K562 (cell line): ENCODE measurements at regions not wholly inside any gene's neighbourhood (a gene's known extent, or its start where the extent isn't known, plus 50 kb on each side); places are given as distances from the start of the nearest gene placed in this dataset.

ENCODE experiments used
- ATAC-seq: fragments of 200-7000 bp; cut with Tn5 transposase; 3 replicates; pipeline ENCODE4 v1.9.1; 2020; ENCODE audit warnings: moderate library complexity
- BruUV-seq: library from RNA; stranded (reverse); fragments of 400-500 nt; replicated peaks from 2 replicates; lab custom pipeline; 2021; lab: Mats Ljungman, UMichigan
- CTCF ChIA-PET: fragments of 300-600 bp; formaldehyde crosslinking; extraction: SDS; loops from one replicate; lab custom pipeline; 2021; ENCODE audit warnings: low intra/inter-chr PET ratio; lab: Yijun Ruan, JAX
- POLR2A ChIA-PET: fragments of 300-600, 350-650 bp; sonication (Branson Sonifier 250); formaldehyde crosslinking; extraction: SDS; loops from one replicate; lab custom pipeline; 2021; ENCODE audit warnings: antibody characterized with exemption, inconsistent platforms; lab: Yijun Ruan, JAX
- DNase-seq, 4 experiments: peaks; one replicate each; pipeline versions ENCODE4 v3.0.0 to v3.0.0-alpha.2; 2011 to 2018; ENCODE audit warnings: low spot score in 3 of 4, mixed read lengths in 3 of 4; ENCODE audit errors: extremely low read depth in 1 of 4
- FAIRE-seq: peaks from 2 replicates; lab custom pipeline; 2011; peaks lifted over from hg19 to GRCh38; lab: Jason Lieb, UNC
- H2AFZ ChIP-seq: 2 replicates; pipeline ENCODE4 v1.6.0; 2011; ENCODE audit warnings: low read depth, low read length, control low read depth, inconsistent platforms
- H3K27ac ChIP-seq: fragments of 200-600 bp; 3 replicates; pipeline ENCODE4 v1.8.0; 2011; ENCODE audit warnings: low read depth, mild to moderate bottlenecking, control low read depth, inconsistent platforms, low read length, moderate library complexity, mixed read lengths; ENCODE audit errors: extremely low read depth
- H3K27me3 ChIP-seq, 2 experiments: fragments of 300-600 bp in 1 of 2; 2 replicates in 1 of 2; 3 replicates in 1 of 2; pipeline versions ENCODE4 v1.6.0 to v1.8.0; 2011; ENCODE audit warnings: inconsistent platforms in 2 of 2, low read length in 2 of 2, mild to moderate bottlenecking in 1 of 2, mixed read lengths in 1 of 2, moderate library complexity in 1 of 2; ENCODE audit not compliant: control insufficient read depth in 2 of 2, insufficient read depth in 2 of 2
- H3K36me3 ChIP-seq: fragments of 300-600 bp; 3 replicates; pipeline ENCODE4 v1.8.0; 2011; ENCODE audit warnings: mild to moderate bottlenecking, low read length, inconsistent platforms; ENCODE audit not compliant: control insufficient read depth, insufficient read depth
- H3K4me1 ChIP-seq, 2 experiments: fragments of 200-600 bp in 1 of 2; replicated peaks in 1 of 2; 2 replicates in 1 of 2; 3 replicates in 1 of 2; pipeline versions ENCODE4 v1.5.1 to v1.8.0; 2011; ENCODE audit warnings: inconsistent platforms in 2 of 2, low read length in 2 of 2, mild to moderate bottlenecking in 1 of 2, mixed read lengths in 1 of 2, moderate library complexity in 1 of 2; ENCODE audit not compliant: control insufficient read depth in 2 of 2, insufficient read depth in 2 of 2
- H3K4me2 ChIP-seq: 2 replicates; pipeline ENCODE4 v1.6.1; 2011; ENCODE audit warnings: low read length, control low read depth, inconsistent platforms, mixed read lengths; ENCODE audit not compliant: insufficient read depth
- H3K4me3 ChIP-seq: fragments of 200-600 bp; sonication (generic), shearing (Covaris generic); 2 replicates; pipeline ENCODE4 v1.5.1; 2016; ENCODE audit warnings: control low read depth, inconsistent platforms
- H3K79me2 ChIP-seq: fragments of 200-600 bp; 3 replicates; pipeline ENCODE4 v1.8.0; 2011; ENCODE audit warnings: low read length, inconsistent platforms; ENCODE audit not compliant: control insufficient read depth, insufficient read depth
- H3K9ac ChIP-seq, 2 experiments: 2 replicates each; pipeline versions ENCODE4 v1.6.0 to v1.6.1; 2011; ENCODE audit warnings: low read depth in 2 of 2, low read length in 2 of 2, control low read depth in 1 of 2, inconsistent platforms in 1 of 2, mild to moderate bottlenecking in 1 of 2, mixed read lengths in 1 of 2; ENCODE audit not compliant: insufficient read depth in 1 of 2
- H3K9me1 ChIP-seq: one replicate; pipeline ENCODE4 v1.6.0; 2011; ENCODE audit warnings: inconsistent platforms, mild to moderate bottlenecking, low read length, moderate library complexity; ENCODE audit not compliant: control insufficient read depth, insufficient read depth
- H3K9me3 ChIP-seq: replicated peaks from 2 replicates; pipeline ENCODE4 v1.5.1; 2011; ENCODE audit warnings: low read depth, low read length, inconsistent platforms; ENCODE audit not compliant: control insufficient read depth, insufficient read depth
- H4K20me1 ChIP-seq: replicated peaks from 2 replicates; pipeline ENCODE4 v1.6.1; 2011; ENCODE audit warnings: low read length, inconsistent platforms, mixed read lengths; ENCODE audit not compliant: control insufficient read depth, insufficient read depth
- CSDE1 ChIP-seq, 2 experiments: fragments of 450-650 bp; IDR thresholded peaks; 2 replicates each; pipeline ENCODE4 v1.6.1; 2016; ENCODE audit warnings: mild to moderate bottlenecking in 1 of 2
- CTCF ChIP-seq, 3 experiments: IDR thresholded peaks in 2 of 3; conservative IDR thresholded peaks in 1 of 3; 2 replicates each; pipeline ENCODE4 v1.5.1; 2011 to 2012; ENCODE audit warnings: low read length in 3 of 3, mild to moderate bottlenecking in 3 of 3, control low read depth in 2 of 3, improper control_type of control experiment in 1 of 3, inconsistent platforms in 1 of 3, low read depth in 1 of 3, mixed read lengths in 1 of 3, moderate library complexity in 1 of 3; ENCODE audit not compliant: insufficient read depth in 2 of 3
- NFIC ChIP-seq: fragments of 450-650 bp; IDR thresholded peaks from 2 replicates; pipeline ENCODE4 v1.6.1; 2017; ENCODE audit warnings: mild to moderate bottlenecking, inconsistent platforms
- PHF8 ChIP-seq: fragments of 200-600 bp; sonication (generic); IDR thresholded peaks from 2 replicates; pipeline ENCODE4 v1.6.1; 2012; ENCODE audit warnings: mixed run types, mild to moderate bottlenecking, inconsistent platforms, low read length, moderate library complexity, borderline replicate concordance
- RAD21 ChIP-seq, 2 experiments: fragments of 250-450 bp in 1 of 2; fragments of 450-650 bp in 1 of 2; sonication (Bioruptor Pico) in 1 of 2; formaldehyde crosslinking in 1 of 2; IDR thresholded peaks in 1 of 2; conservative IDR thresholded peaks in 1 of 2; 2 replicates each; pipeline versions ENCODE4 v1.4.0 to v1.8.0; 2020 to 2022; ENCODE audit warnings: mild to moderate bottlenecking in 2 of 2, moderate library complexity in 1 of 2
- ZNF134 ChIP-seq: fragments of 250-450 bp; sonication (Bioruptor Pico); conservative IDR thresholded peaks from 2 replicates; pipeline ENCODE4 v1.4.0; 2020
- ZNF408 ChIP-seq: fragments of 250-450 bp; sonication (Bioruptor Pico); IDR thresholded peaks from 2 replicates; pipeline ENCODE4 v1.4.0; 2020; ENCODE audit warnings: low read depth, mild to moderate bottlenecking, moderate library complexity
- ZNF436 ChIP-seq: fragments of 250-450, 450-650 bp; sonication (Bioruptor Pico); formaldehyde crosslinking; IDR thresholded peaks from 2 replicates; pipeline ENCODE4 v1.7.0; 2020; ENCODE audit warnings: mild to moderate bottlenecking
- WGBS: fragments of 100-300 bp; shearing (Covaris generic); methylation state at CpG from one replicate; pipeline ENCODE4 v1.1.6; 2016; ENCODE audit warnings: low coverage, mixed read lengths; ENCODE audit not compliant: insufficient coverage; ENCODE audit errors: missing lambda C conversion rate; 5-methylcytosine and 5-hydroxymethylcytosine counted together
- in situ Hi-C: fragments of 300-500 bp; cut with MboI; formaldehyde crosslinking; loops from 4 replicates; pipeline ENCODE4 v1.15.0; 2018; ENCODE audit warnings: inconsistent platforms, mixed read lengths
- intact Hi-C: fragments of 100-400 bp; cut with micrococcal nuclease; formaldehyde crosslinking; loops from 2 replicates; pipeline ENCODE4 v1.14.2; 2022

- TF ChIP-seq ZNF408 (CRISPR knock-in tag), result no peak
- TF ChIP-seq PHF8, result no peak
- TF ChIP-seq, all 486 proteins: peak for 0
These were observed 78.9 kb upstream of the FMR1 start (continued) for GRCh38 chrX:147832707-147833348.

- intact Hi-C loops, result no loop called here
- FAIRE-seq, result no peak
- no TSS peak for BruUV-seq
- CTCF ChIA-PET, result no interaction called here
- ATAC-seq, result no peak
- 0% methylated on average over 1 of the region's 1 CpG for WGBS
- POLR2A ChIA-PET, result no interaction called here
- Histone ChIP-seq H3K36me3 (no peaks in the 10 kb centered on the region), H3K79me2 (no peaks in the 10 kb centered on the region), H3K9me3 (no peaks in the 10 kb centered on the region), H3K9ac (no peak overlapping the region), H3K4me2 (no peak overlapping the region), H3K27ac (no peak overlapping the region), H3K9me1 (no peaks in the 10 kb centered on the region), H2AFZ (no peak overlapping the region), H3K4me1 (no peaks in the 10 kb centered on the region), H3K4me3 (no peak overlapping the region), H3K27me3 (no peaks in the 10 kb centered on the region), H4K20me1 (no peaks in the 10 kb centered on the region)
- TF ChIP-seq NFIC (peak; percentile 11; the same call in 1 of the 2 replicates), ZNF134 (CRISPR knock-in tag) (no peak), RAD21 (CRISPR knock-in tag; conservative IDR thresholded peaks at IDR 0.05 in 1 of 2, IDR thresholded peaks at IDR 0.05 in 1 of 2) (peak; percentile 53 to 62), ZNF436 (CRISPR knock-in tag) (no peak), CTCF (IDR thresholded peaks at IDR 0.05 in 2 of 3, conservative IDR thresholded peaks at IDR 0.05 in 1 of 3; ENCODE audit: insufficient read depth in 2 of 3, low read depth in 1 of 3, low read length in 3 of 3) (peak in 2 of 3 experiments; percentile 18 to 27; a peak in 1 of 6 replicates), CSDE1 (IDR thresholded peaks at IDR 0.05) (no peak)
- in situ Hi-C loops, result no loop called here
- no peak for DNase-seq
These were observed 73.1 kb upstream of the FMR1 start for GRCh38 chrX:147838465-147839131.
